Muscle layer of duodenum (tissue), 2 donors: ENCODE measurements at regions not wholly inside any gene's neighbourhood (a gene's known extent, or its start where the extent isn't known, plus 50 kb on each side); places are given as distances from the start of the nearest gene placed in this dataset.
"Not testable (repeated sequence)": the region's sequence is repeated elsewhere in the genome, so short reads cannot be mapped to it uniquely, and the experiment has no call there.

Source experiments
- H3K27ac ChIP-seq: one replicate; pipeline ENCODE4 v1.7.0; 2013; ENCODE audit warnings: mild to moderate bottlenecking, low read length
- H3K27me3 ChIP-seq: one replicate; pipeline ENCODE4 v1.7.0; 2013; ENCODE audit warnings: low read depth, mild to moderate bottlenecking, control low read depth, low read length
- H3K36me3 ChIP-seq, 2 donors: one replicate each; pipeline ENCODE4 v1.7.0; 2013; ENCODE audit warnings: low read length in 2 of 2, control low read depth in 1 of 2, mild to moderate bottlenecking in 1 of 2; ENCODE audit not compliant: insufficient read depth in 2 of 2, control insufficient read depth in 1 of 2
- H3K4me1 ChIP-seq, 2 donors: one replicate each; pipeline ENCODE4 v1.7.0; 2013; ENCODE audit warnings: low read length in 2 of 2, mild to moderate bottlenecking in 2 of 2, control low read depth in 1 of 2, moderate library complexity in 1 of 2; ENCODE audit not compliant: insufficient read depth in 2 of 2, control insufficient read depth in 1 of 2
- H3K4me3 ChIP-seq, 2 donors: one replicate each; pipeline ENCODE4 v1.7.0; 2013; ENCODE audit warnings: low read length in 2 of 2, low read depth in 1 of 2, mild to moderate bottlenecking in 1 of 2
- H3K9me3 ChIP-seq, 2 donors: one replicate each; pipeline ENCODE4 v1.7.0; 2013; ENCODE audit warnings: low read length in 2 of 2, control low read depth in 1 of 2, mild to moderate bottlenecking in 1 of 2; ENCODE audit not compliant: control insufficient read depth in 1 of 2
- donor health status: healthy.

DNA sequence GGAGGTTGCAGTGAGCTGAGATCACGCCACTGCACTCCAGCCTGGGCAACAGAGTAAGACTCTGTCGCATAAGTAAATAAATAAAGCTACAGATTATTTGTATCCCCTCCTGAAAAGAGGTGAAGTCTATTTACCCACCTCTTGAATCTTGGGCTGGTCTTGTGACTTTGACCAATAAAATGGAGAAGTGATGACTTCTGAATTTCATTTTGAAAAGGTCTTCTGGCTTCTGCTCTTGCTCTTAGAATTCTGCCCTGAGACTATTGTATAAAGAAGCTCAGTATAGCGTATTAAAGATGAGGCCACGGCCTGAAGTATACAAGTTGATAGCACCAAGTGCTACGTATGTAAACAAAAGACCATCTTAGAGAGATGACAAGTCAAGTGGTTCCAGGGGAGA, 88.3 kb upstream of the AMN1 start:
- no peak overlapping the region for H3K27ac ChIP-seq
- H3K36me3 ChIP-seq: no peaks in the 10 kb centered on the region
- H3K27me3 ChIP-seq: no peaks in the 10 kb centered on the region
- no peak overlapping the region for H3K4me3 ChIP-seq
- no peaks in the 10 kb centered on the region for H3K9me3 ChIP-seq
- no peaks in the 10 kb centered on the region for H3K4me1 ChIP-seq

DNA sequence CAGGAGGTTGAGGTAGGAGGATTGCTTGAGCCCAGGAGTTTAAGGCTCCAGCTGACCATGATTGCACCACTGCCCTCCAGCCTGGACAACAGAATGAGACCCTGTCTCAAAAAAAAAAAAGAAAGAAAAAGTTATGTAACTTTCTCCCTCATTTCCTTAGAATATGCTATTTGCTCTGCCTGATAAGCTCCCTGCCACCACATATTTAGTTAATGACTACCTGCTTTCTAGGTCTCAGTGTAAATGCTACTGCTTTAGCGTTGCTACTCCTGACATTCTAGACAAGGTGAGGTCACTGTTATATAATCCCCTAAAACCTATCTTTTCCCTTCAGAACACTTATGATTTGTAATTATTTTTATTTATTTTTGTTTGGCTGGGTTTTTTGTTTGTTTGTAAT, 86.3 kb upstream of the AMN1 start:
- Histone ChIP-seq H3K27me3 (no peaks in the 10 kb centered on the region), H3K36me3 (no peaks in the 10 kb centered on the region), H3K4me1 (no peaks in the 10 kb centered on the region), H3K9me3 (no peaks in the 10 kb centered on the region), H3K4me3 (no peak overlapping the region), H3K27ac (no peak overlapping the region)

GRCh38 chr12:31813305-31813704, 84.5 kb upstream of the AMN1 start:
- no peaks in the 10 kb centered on the region for H3K27me3 ChIP-seq
- H3K27ac ChIP-seq: no peak overlapping the region
- no peak overlapping the region for H3K4me3 ChIP-seq
- H3K4me1 ChIP-seq: no peaks in the 10 kb centered on the region
- no peaks in the 10 kb centered on the region for H3K9me3 ChIP-seq
- H3K36me3 ChIP-seq: no peaks in the 10 kb centered on the region

DNA sequence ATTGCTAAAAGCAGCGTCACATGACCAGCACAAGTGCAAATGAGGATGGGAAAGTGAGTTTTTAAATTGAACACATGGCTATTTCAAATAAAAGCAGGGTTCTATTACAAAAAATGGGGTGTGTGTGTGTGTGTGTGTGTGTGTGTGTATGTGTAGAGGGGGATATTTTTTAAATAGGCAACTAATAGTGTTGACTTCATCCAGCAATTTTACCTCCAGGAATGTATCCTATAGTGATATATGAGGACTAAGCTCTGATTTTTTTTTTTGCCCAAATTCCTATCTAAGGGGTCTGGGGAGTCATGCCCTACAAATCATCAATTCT, 78.9 kb upstream of the AMN1 start:
- no peak overlapping the region for H3K4me3 ChIP-seq
- H3K9me3 ChIP-seq: no peaks in the 10 kb centered on the region

DNA sequence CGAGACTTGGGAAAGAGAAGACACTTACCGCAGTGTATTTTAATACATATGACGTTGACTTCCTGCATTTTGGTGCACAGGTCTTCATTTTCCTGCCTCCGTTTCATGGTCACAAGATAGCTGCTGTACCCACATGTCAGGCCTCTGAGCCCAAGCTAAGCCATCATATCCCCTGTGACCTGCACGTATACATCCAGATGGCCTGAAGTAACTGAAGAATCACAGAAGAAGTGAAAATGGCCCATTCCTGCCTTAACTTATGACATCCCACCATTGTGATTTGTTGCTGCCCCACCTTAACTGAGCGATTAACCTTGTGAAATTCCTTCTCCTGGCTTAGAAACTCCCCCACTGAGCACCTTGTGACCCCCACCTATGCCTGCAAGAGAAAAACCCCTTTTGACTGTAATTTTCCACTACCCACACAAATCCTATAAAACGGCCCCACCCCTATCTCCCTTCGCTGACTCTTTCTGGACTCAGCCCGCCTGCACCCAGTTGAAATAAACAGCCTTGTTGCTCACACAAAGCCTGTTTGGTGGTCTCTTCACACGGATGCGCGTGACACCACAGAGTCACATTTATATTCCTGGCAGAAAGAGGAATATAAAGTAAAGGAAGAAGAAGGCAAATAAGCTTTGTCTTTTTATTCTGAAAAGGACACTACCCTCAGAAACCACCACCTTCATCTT, 78.4 kb upstream of the AMN1 start:
- not testable (repeated sequence) for H3K27me3 ChIP-seq, H3K4me1 ChIP-seq, H3K4me3 ChIP-seq, H3K27ac ChIP-seq, H3K36me3 ChIP-seq, H3K9me3 ChIP-seq

More for the DNA sequence above, 78.9 kb upstream of the AMN1 start:
- Histone ChIP-seq H3K4me1 (no peaks in the 10 kb centered on the region), H3K27me3 (no peaks in the 10 kb centered on the region), H3K27ac (no peak overlapping the region), H3K36me3 (no peaks in the 10 kb centered on the region)

DNA sequence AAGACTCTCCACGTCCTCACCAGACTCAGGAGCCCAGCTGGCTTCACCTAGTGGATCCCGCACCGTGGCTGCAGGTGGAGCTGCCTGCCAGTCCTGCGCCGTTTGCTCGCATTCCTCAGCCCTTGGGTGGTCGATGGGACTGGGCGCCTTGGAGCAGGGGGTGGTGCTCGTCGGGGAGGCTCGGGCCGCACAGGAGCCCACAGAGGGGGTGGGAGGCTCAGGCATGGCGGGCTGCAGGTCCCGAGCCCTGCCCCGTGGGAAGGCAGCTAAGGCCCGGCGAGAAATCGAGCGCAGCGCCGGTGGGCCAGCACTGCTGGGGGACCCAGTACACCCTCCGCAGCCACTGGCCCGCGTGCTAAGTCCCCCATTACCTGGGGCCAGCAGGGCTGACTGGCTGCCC, 76.9 kb upstream of the AMN1 start:
- not testable (repeated sequence) for H3K27me3 ChIP-seq, H3K4me3 ChIP-seq, H3K4me1 ChIP-seq, H3K36me3 ChIP-seq, H3K27ac ChIP-seq, H3K9me3 ChIP-seq

GRCh38 chr12:31804707-31805106, 75.9 kb upstream of the AMN1 start:
- not testable (repeated sequence) for H3K4me1 ChIP-seq, H3K4me3 ChIP-seq, H3K9me3 ChIP-seq, H3K36me3 ChIP-seq, H3K27ac ChIP-seq, H3K27me3 ChIP-seq

- H3K4me1 ChIP-seq: no peaks in the 10 kb centered on the region
- H3K36me3 ChIP-seq: no peaks in the 10 kb centered on the region
- H3K4me3 ChIP-seq: no peak overlapping the region
Measured at GRCh38 chr12:31804185-31804504, 75.3 kb upstream of the AMN1 start.

GRCh38 chr12:31803306-31804184, 74.7 kb upstream of the AMN1 start:
- Histone ChIP-seq H3K4me3 (no peak overlapping the region), H3K27ac (no peak overlapping the region), H3K36me3 (no peaks in the 10 kb centered on the region)

More at GRCh38 chr12:31804185-31804504, 75.3 kb upstream of the AMN1 start:
- Histone ChIP-seq H3K27ac (no peak overlapping the region), H3K9me3 (no peaks in the 10 kb centered on the region), H3K27me3 (no peaks in the 10 kb centered on the region)

GRCh38 chr12:31801872-31802271, 73.1 kb upstream of the AMN1 start:
- H3K9me3 ChIP-seq: no peaks in the 10 kb centered on the region
- no peak overlapping the region for H3K4me3 ChIP-seq
- no peaks in the 10 kb centered on the region for H3K27me3 ChIP-seq
- H3K36me3 ChIP-seq: no peaks in the 10 kb centered on the region
- H3K27ac ChIP-seq: no peak overlapping the region
- no peaks in the 10 kb centered on the region for H3K4me1 ChIP-seq

More at GRCh38 chr12:31803306-31804184, 74.7 kb upstream of the AMN1 start:
- H3K27me3 ChIP-seq: no peaks in the 10 kb centered on the region
- no peaks in the 10 kb centered on the region for H3K4me1 ChIP-seq
- no peaks in the 10 kb centered on the region for H3K9me3 ChIP-seq

DNA sequence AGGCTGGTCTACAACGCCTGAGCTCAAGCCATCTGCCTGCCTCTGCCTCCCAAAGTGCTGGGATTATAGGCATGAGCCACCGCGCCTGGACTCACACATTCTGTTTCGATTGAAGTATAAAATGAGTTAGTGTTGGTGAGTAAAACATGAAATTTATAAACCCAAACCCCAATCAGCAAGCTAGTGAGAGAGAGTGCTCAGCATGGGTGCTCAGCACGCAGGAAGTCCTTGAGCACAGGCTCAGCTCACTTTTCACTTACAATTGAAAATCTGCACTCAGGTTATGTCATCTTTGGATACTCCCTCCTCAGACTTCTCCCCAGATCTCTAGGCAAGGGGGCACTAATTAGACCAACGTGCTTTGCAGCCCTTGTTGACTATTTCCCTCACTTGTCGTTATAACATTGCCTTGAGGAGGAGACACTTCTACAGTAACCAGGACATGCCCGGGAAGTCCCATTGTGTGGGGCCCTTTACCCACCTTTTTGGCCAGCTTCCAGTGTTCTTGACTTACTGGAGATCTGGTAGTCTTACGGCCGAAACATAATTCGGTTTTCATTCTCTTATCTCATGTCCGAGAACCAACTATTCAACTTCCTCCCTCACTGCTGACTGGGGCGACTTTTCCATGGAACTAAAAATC, 68.5 kb upstream of the AMN1 start:
- no peak overlapping the region for H3K4me3 ChIP-seq
- H3K36me3 ChIP-seq: no peaks in the 10 kb centered on the region
- no peaks in the 10 kb centered on the region for H3K9me3 ChIP-seq
- H3K27ac ChIP-seq: no peak overlapping the region
- no peaks in the 10 kb centered on the region for H3K27me3 ChIP-seq
- H3K4me1 ChIP-seq: no peaks in the 10 kb centered on the region
